ENCODE measurements at regions not wholly inside any gene's neighbourhood (a gene's known extent, or its start where the extent isn't known, plus 50 kb on each side); places are given as distances from the start of the nearest gene placed in this dataset.

GRCh38 chr5:67693956-67694809, 497.6 kb upstream of the CD180 start:
- peak; percentile 38 for DNase-seq (ENCODE audit: low read depth, low spot score)

DNA sequence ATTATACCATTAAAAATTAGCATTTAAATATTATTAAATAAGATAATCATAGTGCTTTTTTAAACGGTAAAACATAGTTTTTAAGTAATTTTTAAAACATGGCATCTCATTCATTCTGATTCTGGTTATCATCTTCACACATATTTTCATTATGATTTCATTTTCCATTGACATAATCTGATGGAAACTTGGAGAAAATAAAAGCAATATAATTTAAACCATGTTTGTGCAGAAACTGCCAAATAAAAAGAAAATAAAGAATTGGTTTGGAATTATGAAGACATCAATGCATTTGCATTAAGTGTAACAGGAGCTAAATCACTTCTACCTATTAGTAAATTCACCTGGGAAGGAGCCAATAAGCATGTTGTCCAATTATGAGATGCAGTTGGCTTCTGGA, 490.1 kb upstream of the CD180 start:
- in situ Hi-C loops (cut with HindIII; ENCODE audit: low pct_unique_long_range_greater_than_20kb, low sequenced_read_pairs): no loop called here
- no peak for DNase-seq (ENCODE audit: low read depth, low spot score)

More at GRCh38 chr5:67693956-67694809, 497.6 kb upstream of the CD180 start:
- in situ Hi-C loops (cut with HindIII; ENCODE audit: low pct_unique_long_range_greater_than_20kb, low sequenced_read_pairs): no loop called here

GRCh38 chr5:67681703-67682102, 485.1 kb upstream of the CD180 start:
- in situ Hi-C loops (cut with HindIII; ENCODE audit: low pct_unique_long_range_greater_than_20kb, low sequenced_read_pairs): no loop called here
- no peak for DNase-seq (ENCODE audit: low read depth, low spot score)

GRCh38 chr5:67680099-67680498, 483.5 kb upstream of the CD180 start:
- DNase-seq (ENCODE audit: low read depth, low spot score): no peak
- in situ Hi-C loops (cut with HindIII; ENCODE audit: low pct_unique_long_range_greater_than_20kb, low sequenced_read_pairs): no loop called here

DNA sequence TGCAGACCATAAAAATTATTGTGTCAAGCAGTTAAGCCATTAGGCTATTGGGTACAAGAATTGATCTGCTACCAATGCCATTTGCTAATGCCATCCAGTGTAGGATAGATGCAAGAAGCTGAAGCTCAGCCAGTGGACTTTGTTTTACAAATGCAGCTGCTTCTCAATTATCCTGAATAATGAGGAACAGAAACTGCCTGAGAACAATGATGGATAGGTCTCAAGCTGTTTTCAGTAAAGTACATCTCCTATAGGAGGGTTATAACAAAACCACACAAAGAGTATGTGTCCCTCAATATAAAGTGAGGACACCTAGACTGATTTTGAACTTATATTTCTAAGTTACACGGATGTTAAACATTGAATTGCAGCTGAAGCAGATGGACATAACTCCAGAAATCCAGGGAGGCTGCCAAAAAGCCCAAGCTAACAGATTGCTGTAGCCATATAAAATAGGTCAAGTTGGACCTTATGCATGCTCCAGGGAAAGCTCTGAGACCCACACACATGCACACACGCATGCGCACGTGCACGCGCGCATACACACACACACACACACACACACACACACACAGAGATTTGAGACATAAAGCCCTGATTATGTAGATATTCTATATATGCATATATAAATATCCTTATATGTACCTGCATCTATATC, 482.7 kb upstream of the CD180 start:
- DNase-seq (ENCODE audit: low read depth, low spot score): no peak
- in situ Hi-C loops (cut with HindIII; ENCODE audit: low pct_unique_long_range_greater_than_20kb, low sequenced_read_pairs): no loop called here

DNA sequence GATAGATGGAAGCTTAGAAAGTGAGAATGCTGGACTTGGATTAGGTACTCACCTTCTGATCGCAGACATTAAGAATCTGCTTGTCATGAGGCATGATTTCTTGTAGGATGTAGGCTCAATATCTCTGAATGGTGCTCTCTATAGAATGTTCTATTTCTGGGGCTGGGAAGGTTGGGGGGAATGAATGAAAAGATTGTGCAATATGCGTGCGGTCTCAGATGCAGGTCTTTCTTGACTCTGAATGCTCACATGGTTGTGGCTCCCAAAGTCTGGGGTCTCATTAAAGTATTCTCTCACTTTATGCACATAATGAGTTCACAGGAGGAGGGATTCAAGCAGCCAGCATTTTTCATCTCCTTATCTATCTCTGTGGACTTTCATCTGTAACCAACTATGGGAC, 482.0 kb upstream of the CD180 start:
- DNase-seq (ENCODE audit: low read depth, low spot score): no peak
- in situ Hi-C loops (cut with HindIII; ENCODE audit: low pct_unique_long_range_greater_than_20kb, low sequenced_read_pairs): no loop called here

- no peak for DNase-seq (ENCODE audit: low read depth, low spot score)
- in situ Hi-C loops (cut with HindIII; ENCODE audit: low pct_unique_long_range_greater_than_20kb, low sequenced_read_pairs): no loop called here
Observed at GRCh38 chr5:67677422-67677970, 480.9 kb upstream of the CD180 start.

GRCh38 chr5:67676863-67677262, 480.3 kb upstream of the CD180 start:
- DNase-seq (ENCODE audit: low read depth, low spot score): no peak
- in situ Hi-C loops (cut with HindIII; ENCODE audit: low pct_unique_long_range_greater_than_20kb, low sequenced_read_pairs): no loop called here

DNA sequence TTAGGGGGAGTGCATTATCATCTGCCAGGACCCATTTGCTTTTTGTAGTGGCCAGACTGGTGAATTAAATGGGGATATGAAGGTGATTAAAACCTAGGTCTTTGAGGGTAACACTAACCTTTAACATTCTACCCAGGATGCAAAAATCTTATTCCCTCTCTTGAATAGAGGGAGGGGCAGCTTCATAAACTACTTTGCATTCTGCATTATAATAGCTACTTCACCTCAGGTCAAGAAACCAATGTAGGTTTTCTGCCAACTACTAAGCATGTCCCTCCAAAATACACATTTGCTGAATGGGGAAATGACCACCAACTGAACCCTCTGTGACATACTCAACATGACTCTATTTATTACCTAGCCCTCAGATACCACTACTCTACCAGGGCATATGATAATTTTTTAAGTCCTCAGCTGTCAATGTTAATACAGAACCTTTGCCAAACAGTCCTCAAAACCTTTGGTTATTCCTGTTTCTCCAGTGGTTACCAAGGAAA, 477.6 kb upstream of the CD180 start:
- no peak for DNase-seq (ENCODE audit: low read depth, low spot score)
- in situ Hi-C loops (cut with HindIII; ENCODE audit: low pct_unique_long_range_greater_than_20kb, low sequenced_read_pairs): no loop called here

- in situ Hi-C loops (cut with HindIII; ENCODE audit: low pct_unique_long_range_greater_than_20kb, low sequenced_read_pairs): no loop called here
- no peak for DNase-seq (ENCODE audit: low read depth, low spot score)
Observed at GRCh38 chr5:67673618-67674017, 477.0 kb upstream of the CD180 start.

DNA sequence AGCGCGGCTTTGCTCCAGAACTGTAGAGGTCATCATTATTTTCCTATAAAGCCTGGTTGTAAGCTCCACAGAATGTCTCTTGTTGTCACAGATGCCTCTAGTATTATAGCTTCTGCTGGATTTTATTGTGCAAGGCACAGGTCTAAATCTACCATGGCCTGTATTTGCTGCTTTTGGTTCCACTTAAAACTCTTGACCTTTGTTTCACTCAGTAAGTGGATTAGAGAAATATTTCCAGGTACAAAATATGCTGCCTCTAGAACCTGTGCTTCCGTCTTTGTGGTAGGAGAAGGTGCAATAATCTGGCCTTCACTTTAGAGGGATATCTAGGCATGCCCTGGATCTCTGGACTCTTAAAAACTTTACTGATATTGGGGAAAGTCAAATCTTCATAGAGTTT, 476.6 kb upstream of the CD180 start:
- in situ Hi-C loops (cut with HindIII; ENCODE audit: low pct_unique_long_range_greater_than_20kb, low sequenced_read_pairs): no loop called here
- no peak for DNase-seq (ENCODE audit: low read depth, low spot score)

- in situ Hi-C loops (cut with HindIII; ENCODE audit: low pct_unique_long_range_greater_than_20kb, low sequenced_read_pairs): no loop called here
- DNase-seq (ENCODE audit: low read depth, low spot score): no peak
Observed at GRCh38 chr5:67672636-67673035, 476.0 kb upstream of the CD180 start.

DNA sequence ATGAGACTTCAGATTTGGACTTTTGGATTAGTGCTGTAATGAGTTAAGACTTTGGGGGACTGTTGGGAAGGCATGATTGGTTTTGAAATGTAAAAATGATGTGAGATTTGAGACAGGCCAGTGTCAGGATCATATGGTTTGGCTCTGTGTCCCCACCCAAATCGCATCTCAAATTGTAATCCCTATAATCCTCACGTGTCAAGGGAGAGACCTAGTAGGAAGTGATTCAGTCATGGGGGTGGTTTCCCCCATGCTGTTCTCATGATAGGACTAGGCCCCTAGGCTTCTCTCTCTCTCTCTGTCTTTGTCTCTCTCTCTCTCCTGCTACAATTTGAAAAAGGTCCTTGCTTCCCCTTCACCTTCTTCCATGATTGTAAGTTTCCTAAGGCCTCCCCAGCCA, 473.3 kb upstream of the CD180 start:
- in situ Hi-C loops (cut with HindIII; ENCODE audit: low pct_unique_long_range_greater_than_20kb, low sequenced_read_pairs): no loop called here
- DNase-seq (ENCODE audit: low read depth, low spot score): no peak

GRCh38 chr5:67660149-67660548, 463.6 kb upstream of the CD180 start:
- in situ Hi-C loops (cut with HindIII; ENCODE audit: low pct_unique_long_range_greater_than_20kb, low sequenced_read_pairs): no loop called here

DNA sequence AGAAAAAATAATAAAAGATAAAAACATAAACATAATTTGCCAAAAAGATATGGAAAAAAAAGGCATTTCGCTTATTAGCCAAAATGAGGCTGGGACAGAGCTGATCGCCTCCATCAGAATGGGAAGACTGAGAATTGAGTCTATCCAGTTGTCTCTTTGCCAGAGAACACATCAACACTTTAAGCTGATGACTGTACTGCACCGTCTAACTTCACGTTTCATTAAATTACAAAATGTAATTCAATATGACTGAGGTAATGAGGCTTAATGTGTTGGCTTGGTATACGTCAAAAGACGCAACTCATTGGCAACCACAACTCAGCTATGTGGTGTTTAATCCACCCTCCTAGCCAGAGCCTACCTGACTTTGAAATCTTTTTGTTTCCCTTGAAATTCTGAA, 462.7 kb upstream of the CD180 start:
- DNase-seq (ENCODE audit: low read depth, low spot score): no peak
- in situ Hi-C loops (cut with HindIII; ENCODE audit: low pct_unique_long_range_greater_than_20kb, low sequenced_read_pairs): no loop called here

More at GRCh38 chr5:67660149-67660548, 463.6 kb upstream of the CD180 start:
- DNase-seq (ENCODE audit: low read depth, low spot score): no peak

- in situ Hi-C loops (cut with HindIII; ENCODE audit: low pct_unique_long_range_greater_than_20kb, low sequenced_read_pairs): no loop called here
- DNase-seq (ENCODE audit: low read depth, low spot score): no peak
Observed at GRCh38 chr5:67657055-67657454, 460.5 kb upstream of the CD180 start.

- in situ Hi-C loops (cut with HindIII; ENCODE audit: low pct_unique_long_range_greater_than_20kb, low sequenced_read_pairs): no loop called here
- DNase-seq (ENCODE audit: low read depth, low spot score): no peak
Observed at GRCh38 chr5:67652201-67652600, 455.6 kb upstream of the CD180 start.

DNA sequence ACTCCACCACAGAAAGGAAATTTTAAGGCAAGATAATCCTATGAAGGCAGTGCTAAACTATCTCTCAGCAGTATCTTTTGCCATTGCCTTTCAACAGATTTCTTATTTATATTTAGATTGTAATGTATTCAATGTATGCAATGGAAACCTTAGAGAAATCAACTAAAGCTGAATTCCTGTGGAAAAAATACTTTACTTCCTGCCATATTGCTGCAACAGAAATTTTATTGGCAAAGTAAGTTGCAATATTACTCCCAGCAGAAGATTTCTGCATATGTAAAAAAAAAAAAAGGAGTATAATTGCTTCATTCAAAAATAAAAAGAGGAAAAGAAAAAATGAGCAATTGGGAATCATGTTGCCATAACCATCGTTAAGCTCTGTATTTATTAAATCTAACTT, 454.6 kb upstream of the CD180 start:
- in situ Hi-C loops (cut with HindIII; ENCODE audit: low pct_unique_long_range_greater_than_20kb, low sequenced_read_pairs): no loop called here

GRCh38 chr5:67648201-67648671, 451.6 kb upstream of the CD180 start:
- no peak for DNase-seq (ENCODE audit: low read depth, low spot score)
- in situ Hi-C loops (cut with HindIII; ENCODE audit: low pct_unique_long_range_greater_than_20kb, low sequenced_read_pairs): no loop called here

More for the DNA sequence above, 454.6 kb upstream of the CD180 start:
- no peak for DNase-seq (ENCODE audit: low read depth, low spot score)

All from SK-MEL-5 (cell line).